KOPT-K1 (cell line): ENCODE measurements at regions not wholly inside any gene's neighbourhood (a gene's known extent, or its start where the extent isn't known, plus 50 kb on each side); places are given as distances from the start of the nearest gene placed in this dataset.
"Not testable (repeated sequence)": the region's sequence is repeated elsewhere in the genome, so short reads cannot be mapped to it uniquely, and the experiment has no call there.

Source experiments
- H3K27ac ChIP-seq: fragments of 200-600 bp; sonication (generic); 2 replicates; pipeline ENCODE4 v1.5.1; 2016; ENCODE audit warnings: antibody characterized with exemption, mild to moderate bottlenecking, low read depth, low read length; ENCODE audit not compliant: poor library complexity, severe bottlenecking
- H3K36me3 ChIP-seq: fragments of 200-600 bp; sonication (generic); 2 replicates; pipeline ENCODE4 v1.5.1; 2017; ENCODE audit warnings: antibody characterized with exemption, mild to moderate bottlenecking, low read length, moderate library complexity; ENCODE audit not compliant: insufficient read depth
- H3K9me3 ChIP-seq: fragments of 200-600 bp; sonication (generic); 2 replicates; pipeline ENCODE4 v1.5.1; 2017; ENCODE audit warnings: antibody characterized with exemption, low read length, mild to moderate bottlenecking; ENCODE audit not compliant: insufficient read depth, poor library complexity, severe bottlenecking

DNA sequence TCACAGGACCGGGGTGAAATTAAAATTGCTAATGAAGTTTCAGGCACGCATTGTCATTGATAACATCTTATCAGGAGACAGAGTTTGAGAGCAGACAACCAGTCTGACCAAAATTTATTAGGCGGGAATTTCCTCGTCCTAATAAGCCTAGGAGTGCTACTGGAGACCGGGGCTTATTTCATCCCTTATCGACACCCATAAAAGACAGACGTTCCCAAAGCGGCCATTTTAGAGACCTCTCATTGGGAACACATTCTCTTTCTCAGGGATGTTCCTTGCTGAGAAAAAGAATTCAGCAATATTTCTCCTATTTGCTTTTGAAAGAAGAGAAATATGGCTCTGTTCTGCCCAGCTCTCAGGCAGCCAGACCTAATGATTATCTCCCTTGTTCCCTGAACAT, 107.7 kb upstream of the DNAH14 start:
- H3K27ac ChIP-seq, H3K36me3 ChIP-seq: not testable (repeated sequence)
- H3K9me3 ChIP-seq = peaks cover 22% of the 10 kb centered on the region

DNA sequence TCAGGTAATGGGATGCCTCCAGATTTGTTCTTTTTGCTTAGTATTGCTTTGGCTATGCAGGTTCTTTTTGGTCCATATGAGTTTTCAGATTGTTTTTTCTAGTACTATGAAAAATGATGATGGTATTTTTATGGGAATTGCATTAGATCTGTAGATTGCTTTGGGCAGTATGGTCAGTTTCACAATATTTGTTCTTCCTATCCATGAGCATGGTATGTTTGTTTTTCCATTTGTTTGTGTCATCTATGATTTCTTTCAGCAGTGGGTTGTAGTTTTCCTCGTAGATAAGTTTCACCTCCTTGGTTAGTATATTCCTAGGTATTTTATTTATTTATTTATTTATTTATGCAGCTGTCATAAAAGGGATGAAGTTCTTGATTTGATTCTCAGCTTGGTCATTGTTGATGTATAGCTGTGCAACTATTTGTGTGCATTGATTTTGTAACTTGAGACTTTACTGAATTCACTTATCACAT, 103.9 kb upstream of the DNAH14 start:
- Histone ChIP-seq H3K9me3 (peaks cover 19% of the 10 kb centered on the region), H3K36me3 (no peaks in the 10 kb centered on the region), H3K27ac (no peak overlapping the region)

- Histone ChIP-seq H3K9me3 (peaks cover 11% of the 10 kb centered on the region), H3K36me3 (no peaks in the 10 kb centered on the region), H3K27ac (no peak overlapping the region)
These were observed 100.8 kb upstream of the DNAH14 start for GRCh38 chr1:224828691-224829090.

GRCh38 chr1:224831501-224831900, 98.0 kb upstream of the DNAH14 start:
- H3K27ac ChIP-seq = no peak overlapping the region
- no peaks in the 10 kb centered on the region for H3K36me3 ChIP-seq
- peaks cover 16% of the 10 kb centered on the region for H3K9me3 ChIP-seq

GRCh38 chr1:224839648-224840300, 89.7 kb upstream of the DNAH14 start:
- H3K27ac ChIP-seq = not testable (repeated sequence)

GRCh38 chr1:224841803-224842202, 87.7 kb upstream of the DNAH14 start:
- H3K36me3 ChIP-seq = not testable (repeated sequence)

More at GRCh38 chr1:224839648-224840300, 89.7 kb upstream of the DNAH14 start:
- not testable (repeated sequence) for H3K9me3 ChIP-seq, H3K36me3 ChIP-seq

DNA sequence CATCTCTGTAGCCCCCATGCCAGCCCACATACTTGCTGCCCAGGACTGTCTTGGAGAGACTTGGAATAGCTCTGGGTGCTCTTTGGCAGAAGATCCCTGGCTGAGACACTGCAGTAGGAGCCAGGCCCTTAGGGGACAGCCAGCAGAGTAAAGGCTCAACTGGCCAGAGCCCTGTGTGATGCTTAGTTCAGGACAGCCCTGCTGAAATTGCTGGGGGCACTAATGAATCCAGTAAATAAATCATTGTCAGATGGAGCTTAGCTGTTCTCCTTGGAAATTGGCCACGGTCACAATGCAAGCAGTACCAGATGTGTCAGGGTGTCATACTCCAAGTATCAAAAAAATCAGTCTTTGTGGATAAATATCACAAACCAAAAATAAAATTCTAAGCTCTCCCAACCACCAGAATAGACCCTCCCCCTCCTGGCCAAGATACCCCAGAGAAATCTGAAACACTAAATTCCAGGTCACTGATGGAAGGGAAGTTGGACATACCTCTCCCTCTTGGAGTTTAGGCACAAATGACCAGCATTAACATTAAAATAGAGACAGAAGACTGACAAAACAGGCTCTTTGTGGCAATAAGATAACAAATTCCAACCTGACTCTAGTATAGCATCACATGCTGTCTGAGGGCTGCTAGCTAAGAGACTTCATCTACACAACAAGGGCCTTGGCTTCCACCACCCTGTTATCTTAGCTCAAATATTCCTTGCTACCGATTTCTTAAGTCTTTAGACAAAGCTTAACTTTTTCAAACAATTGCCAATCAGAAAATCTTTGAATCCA, 83.2 kb upstream of the DNAH14 start:
- Histone ChIP-seq H3K36me3 (no peaks in the 10 kb centered on the region), H3K9me3 (no peaks in the 10 kb centered on the region), H3K27ac (no peak overlapping the region)

More at GRCh38 chr1:224841803-224842202, 87.7 kb upstream of the DNAH14 start:
- not testable (repeated sequence) for H3K9me3 ChIP-seq, H3K27ac ChIP-seq

- Histone ChIP-seq H3K9me3 (no peaks in the 10 kb centered on the region), H3K27ac (peak overlapping the region; percentile 3), H3K36me3 (no peaks in the 10 kb centered on the region)
These were observed 79.0 kb upstream of the DNAH14 start for GRCh38 chr1:224850446-224850845.

DNA sequence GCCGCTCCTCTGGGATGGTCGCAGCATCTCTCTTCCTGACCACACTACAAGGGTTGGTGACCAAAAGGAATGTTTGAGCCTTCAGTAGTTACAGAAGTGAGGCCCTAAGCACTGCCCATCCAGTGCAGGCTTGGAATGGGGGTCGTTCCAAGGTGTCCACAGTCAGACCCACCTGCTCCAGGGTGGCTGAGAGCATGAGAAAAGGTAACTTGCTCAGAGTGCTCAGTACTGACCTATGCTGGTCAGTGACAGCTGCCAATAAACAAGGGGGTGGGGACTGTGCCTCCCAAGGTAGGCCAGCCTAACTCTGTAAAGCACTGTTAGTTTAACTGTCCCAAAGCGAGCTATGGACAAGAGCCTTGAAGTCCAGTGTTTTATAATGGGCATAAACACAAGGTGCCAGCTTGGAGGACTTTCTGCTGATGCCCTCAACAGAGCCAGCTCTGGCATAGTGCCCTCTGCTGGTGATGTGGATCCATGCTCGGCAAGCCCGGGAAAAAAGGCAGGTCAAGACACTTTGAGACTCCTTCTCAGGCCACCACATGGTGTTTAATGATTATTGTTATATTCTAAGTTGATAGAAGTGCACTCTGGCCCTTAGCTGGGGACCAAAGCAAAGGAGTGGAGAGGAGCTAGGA, 78.1 kb upstream of the DNAH14 start:
- peak overlapping the region; percentile 3 for H3K27ac ChIP-seq
- H3K9me3 ChIP-seq = no peaks in the 10 kb centered on the region
- no peaks in the 10 kb centered on the region for H3K36me3 ChIP-seq

DNA sequence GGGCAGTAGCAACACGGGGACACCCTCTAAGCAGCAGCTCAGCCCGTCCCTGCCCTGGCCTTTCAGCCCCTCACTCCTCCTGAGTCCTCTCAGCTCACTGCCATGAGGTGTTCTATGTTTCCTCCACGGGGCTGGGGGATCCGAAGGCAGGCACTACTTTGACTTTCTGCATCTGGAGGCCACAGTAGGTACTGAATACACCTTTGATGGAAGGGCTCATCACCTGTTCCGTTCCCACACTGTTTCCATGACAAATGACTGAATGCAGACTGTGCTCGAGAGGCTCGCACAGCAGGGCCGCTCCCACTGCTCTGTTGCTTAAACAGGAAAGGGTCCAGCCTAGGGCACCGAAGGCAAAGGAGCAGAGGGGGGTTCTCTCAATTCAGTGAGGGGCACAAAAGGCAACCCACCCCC, 77.6 kb upstream of the DNAH14 start:
- no peaks in the 10 kb centered on the region for H3K9me3 ChIP-seq
- H3K36me3 ChIP-seq = no peaks in the 10 kb centered on the region

GRCh38 chr1:224852901-224853568, 76.4 kb upstream of the DNAH14 start:
- Histone ChIP-seq H3K36me3 (no peaks in the 10 kb centered on the region), H3K9me3 (no peaks in the 10 kb centered on the region), H3K27ac (no peak overlapping the region)

More for the DNA sequence above, 77.6 kb upstream of the DNAH14 start:
- H3K27ac ChIP-seq = peak overlapping the region; percentile 3

GRCh38 chr1:224856973-224857372, 72.5 kb upstream of the DNAH14 start:
- no peak overlapping the region for H3K27ac ChIP-seq
- H3K9me3 ChIP-seq = no peaks in the 10 kb centered on the region
- H3K36me3 ChIP-seq = no peaks in the 10 kb centered on the region

- H3K36me3 ChIP-seq = no peaks in the 10 kb centered on the region
- no peak overlapping the region for H3K27ac ChIP-seq
- H3K9me3 ChIP-seq = no peaks in the 10 kb centered on the region
These were observed 69.8 kb upstream of the DNAH14 start for GRCh38 chr1:224859651-224860050.

- H3K27ac ChIP-seq = no peak overlapping the region
- H3K9me3 ChIP-seq = peaks cover 7% of the 10 kb centered on the region
- H3K36me3 ChIP-seq = no peaks in the 10 kb centered on the region
These were observed 68.8 kb upstream of the DNAH14 start for GRCh38 chr1:224860488-224861338.
